A172 (cell line): ENCODE measurements at regions not wholly inside any gene's neighbourhood (a gene's known extent, or its start where the extent isn't known, plus 50 kb on each side); places are given as distances from the start of the nearest gene placed in this dataset.
"Not testable (repeated sequence)": the region's sequence is repeated elsewhere in the genome, so short reads cannot be mapped to it uniquely, and the experiment has no call there.

Experiments
- DNase-seq: peaks from one replicate; pipeline ENCODE4 v3.0.0-alpha.2; 2015; ENCODE audit warnings: low spot score

- no peak for DNase-seq
Measured at GRCh38 chr10:57188846-57189245, 827.8 kb upstream of the ZWINT start.

GRCh38 chr10:57186201-57186600, 825.1 kb upstream of the ZWINT start:
- DNase-seq: no peak

GRCh38 chr10:57169597-57169996, 808.5 kb upstream of the ZWINT start:
- DNase-seq: no peak

DNA sequence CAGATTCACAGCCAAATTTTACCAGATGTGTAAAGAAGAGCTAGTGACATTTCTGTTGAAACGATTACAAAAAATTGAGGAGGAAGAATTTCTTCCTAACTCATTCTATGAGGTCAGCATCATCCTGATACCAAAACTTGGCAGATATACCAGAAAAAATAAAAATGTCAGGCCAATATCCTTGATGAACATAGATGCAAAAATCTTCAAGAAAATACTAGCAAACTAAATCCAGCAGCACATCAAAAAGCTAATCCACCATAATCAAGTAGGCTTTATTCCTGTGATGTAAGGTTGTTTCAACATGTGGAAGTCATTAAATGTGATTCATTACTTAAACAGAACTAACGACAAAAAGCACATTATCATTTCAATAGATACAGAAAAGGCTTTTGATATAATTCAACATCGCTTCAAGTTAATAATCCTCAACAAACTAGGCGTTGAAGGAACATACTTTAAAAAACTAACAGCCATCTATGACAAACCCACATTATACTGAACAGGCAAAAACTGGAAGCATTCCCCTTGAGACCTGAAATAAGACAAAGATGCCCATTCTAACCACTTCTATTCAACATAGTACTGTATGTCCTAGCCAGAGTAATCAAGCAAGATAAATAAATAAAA, 807.7 kb upstream of the ZWINT start:
- no peak for DNase-seq

DNA sequence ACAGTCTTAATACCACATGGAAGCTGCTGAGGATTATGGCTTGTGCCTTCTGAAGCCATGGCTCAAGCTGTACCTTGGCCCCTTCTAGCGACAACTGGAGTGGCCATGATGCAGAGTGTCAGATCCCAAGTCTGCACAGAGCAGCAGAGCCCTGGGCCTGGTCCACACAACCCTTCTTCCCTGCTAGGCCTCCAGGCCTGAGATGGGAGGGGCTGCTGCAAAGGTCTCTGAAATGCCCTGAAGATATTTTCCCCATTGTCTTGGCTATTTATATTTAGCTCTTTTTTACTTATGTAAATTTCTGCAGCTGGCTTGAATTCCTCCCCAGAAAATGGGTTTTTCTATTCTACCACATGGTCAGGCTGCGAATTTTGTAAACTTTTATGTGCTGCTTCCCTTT, 804.6 kb upstream of the ZWINT start:
- DNase-seq: no peak

- peak; percentile 16 for DNase-seq
Measured at GRCh38 chr10:57162231-57162630, 801.2 kb upstream of the ZWINT start.

GRCh38 chr10:57161157-57161556, 800.1 kb upstream of the ZWINT start:
- DNase-seq: no peak

DNA sequence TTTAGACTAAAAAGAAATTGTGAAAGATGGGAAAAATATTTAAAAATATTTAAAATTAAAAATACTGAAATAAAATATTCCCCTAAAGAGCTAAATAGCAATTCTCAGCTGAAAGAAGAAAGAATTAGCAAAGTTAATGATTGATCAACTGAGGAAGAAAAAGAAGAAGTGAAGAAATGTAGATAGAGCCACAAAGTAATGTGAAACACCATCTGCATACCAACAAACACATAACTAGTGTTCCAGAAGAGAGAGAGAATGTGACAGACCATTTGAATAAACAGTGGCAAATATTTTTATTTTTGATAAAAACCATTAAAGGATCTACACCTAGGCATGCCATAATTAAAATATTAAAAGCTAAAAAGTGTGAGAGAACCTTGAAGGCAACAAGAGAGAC, 784.5 kb upstream of the ZWINT start:
- no peak for DNase-seq

- no peak for DNase-seq
Measured at GRCh38 chr10:57142925-57143576, 782.0 kb upstream of the ZWINT start.

DNA sequence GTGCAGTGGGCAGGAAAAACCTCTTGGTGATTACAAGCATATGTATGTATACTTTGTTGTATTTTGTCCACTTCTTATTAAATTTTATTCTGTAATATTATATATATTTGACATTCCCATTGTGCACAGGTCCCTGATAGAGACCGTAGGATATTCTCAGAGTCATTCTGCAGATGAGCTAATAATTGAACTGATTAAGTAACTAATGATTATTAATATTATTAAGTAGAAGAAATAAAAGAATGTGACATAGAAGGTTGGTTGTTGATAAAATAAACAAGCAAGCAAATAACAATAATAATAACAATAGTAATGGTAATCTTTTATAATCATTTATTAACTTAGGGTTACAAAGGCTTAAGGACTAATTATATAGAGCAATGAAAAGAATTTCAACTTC, 780.6 kb upstream of the ZWINT start:
- DNase-seq: no peak

- DNase-seq: no peak
Measured at GRCh38 chr10:57119684-57120083, 758.6 kb upstream of the ZWINT start.

DNA sequence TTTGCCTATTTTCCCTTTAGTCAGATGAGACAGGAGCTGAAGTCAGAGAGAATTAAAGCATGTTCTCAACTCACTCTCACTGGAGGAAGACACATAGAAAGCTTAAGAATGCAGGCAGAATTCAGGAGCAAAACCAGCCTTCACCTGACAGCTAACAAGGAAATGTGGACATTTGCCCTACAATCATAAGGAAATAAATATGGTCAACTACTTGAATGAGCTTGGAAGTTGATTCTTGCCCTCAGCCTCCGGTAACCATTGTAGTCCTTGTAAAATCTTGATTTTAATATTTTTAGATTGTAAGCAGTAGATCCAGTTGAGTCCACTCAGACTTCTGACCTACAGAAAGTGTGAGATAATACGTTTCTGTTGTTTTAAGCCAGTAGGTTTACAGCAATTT, 752.5 kb upstream of the ZWINT start:
- no peak for DNase-seq

- no peak for DNase-seq
Measured at GRCh38 chr10:57102236-57102635, 741.2 kb upstream of the ZWINT start.

DNA sequence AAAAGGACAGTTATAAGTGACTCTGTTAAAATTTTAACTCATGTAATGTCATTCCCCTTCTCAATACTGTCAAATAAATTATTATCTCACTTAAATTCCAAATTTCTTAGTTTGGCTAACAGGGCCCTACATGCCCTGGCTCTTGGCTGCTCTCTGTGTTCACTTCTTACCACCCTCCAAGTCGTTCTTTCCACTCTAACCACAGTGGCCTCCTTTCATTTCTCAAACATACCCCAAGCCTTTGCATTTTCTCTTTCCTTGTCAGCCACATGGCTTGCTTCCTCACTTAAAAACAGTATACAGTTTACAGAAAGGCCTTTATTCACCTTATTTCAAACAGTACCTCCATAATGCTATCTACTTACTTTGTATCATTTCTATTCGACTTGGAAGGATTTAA, 737.1 kb upstream of the ZWINT start:
- no peak for DNase-seq

- no peak for DNase-seq
Measured at GRCh38 chr10:57096044-57096443, 735.0 kb upstream of the ZWINT start.

DNA sequence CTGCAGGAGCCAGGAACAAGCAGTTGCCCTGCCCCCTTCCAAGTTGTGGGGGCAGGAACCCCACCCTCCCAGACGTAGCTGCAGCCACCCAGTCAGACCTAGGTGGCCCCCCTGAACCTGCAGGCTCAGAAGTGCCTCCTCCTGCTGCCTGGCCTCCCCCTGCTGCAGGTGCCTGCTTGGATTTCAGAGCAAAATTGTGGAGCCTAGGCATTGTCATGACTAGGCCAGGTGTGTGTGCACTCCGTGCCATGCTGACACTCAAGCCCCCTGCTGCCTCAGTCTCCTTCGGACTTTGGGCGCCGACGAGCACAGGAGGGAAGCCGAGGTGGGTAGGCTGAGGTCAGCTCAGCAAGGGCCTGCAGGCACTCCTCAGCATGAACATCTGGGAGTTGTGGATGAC, 733.9 kb upstream of the ZWINT start:
- no peak for DNase-seq

DNA sequence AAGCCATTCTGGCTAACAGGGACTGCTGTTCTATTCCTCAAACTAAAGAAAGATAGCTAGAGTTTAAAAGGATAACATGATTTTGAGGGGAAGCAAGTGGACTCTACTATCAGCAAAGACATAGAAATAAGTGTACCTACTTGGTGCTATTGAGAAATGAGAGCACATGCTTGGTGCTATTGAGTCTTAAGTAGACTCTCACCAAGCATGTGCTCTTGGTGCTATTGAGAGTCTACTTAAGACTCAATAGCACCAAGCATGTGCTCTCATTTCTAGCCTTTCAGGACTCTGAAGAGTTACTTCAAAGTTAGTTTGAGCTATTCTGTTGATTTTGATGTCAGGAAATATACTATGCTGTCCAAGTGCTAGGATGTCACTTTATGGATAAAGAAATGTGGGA, 733.0 kb upstream of the ZWINT start:
- DNase-seq: no peak

DNA sequence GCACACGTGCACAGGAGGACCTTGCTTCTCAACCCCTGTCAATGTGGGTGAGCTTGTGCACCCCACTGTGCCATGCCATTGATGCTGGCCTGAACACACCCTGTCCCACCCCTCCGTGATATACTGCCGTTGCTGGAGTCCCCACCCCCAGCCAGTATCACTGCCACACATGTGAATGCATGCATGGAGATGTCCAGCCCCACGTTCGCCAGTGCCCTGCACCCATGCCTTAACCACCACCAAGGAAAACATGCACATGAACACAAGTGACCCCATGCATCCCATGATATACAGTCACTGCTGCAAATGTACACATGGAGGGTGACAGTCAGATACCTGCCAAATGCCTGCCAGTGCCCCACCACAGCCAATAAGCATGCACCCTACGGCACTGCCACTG, 692.5 kb upstream of the ZWINT start:
- no peak for DNase-seq

DNA sequence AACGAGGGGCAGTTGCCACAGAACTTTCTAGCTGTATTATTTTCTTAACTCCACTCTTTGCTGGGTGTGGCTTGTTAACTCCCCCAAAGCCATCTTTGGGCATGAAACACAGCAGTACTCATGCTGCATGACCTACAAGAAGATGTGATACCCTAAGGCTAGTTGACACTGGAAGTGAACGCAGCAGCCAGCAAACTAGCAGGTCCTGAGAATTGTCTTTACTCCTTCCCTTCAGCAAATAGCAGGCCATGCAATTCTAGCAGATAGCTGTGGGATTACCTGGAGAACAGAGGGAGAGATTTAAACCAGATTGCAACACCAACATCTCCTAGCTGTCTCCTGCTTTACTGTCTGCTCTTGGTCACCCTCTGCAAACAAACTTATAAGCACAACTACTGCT, 688.0 kb upstream of the ZWINT start:
- DNase-seq: no peak

DNA sequence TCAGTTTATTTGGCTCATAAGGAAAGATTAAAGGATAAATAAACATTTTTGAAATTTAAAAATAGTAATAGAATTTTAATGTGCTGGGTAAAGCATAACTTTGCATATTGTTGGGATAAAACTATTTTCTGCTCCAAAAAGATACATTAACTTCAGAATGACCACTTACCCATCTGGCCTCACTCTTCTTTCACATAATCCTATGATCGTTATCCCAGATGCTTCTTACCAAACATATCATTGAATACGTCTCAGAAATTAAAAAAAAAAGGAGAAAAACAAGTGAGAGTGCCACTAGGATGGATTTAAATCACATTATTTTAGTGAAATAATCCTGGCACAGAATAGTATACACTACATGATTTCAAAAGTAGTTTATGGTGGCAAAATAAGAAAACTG, 677.5 kb upstream of the ZWINT start:
- DNase-seq: no peak

- DNase-seq: no peak
Measured at GRCh38 chr10:57035310-57035709, 674.3 kb upstream of the ZWINT start.

DNA sequence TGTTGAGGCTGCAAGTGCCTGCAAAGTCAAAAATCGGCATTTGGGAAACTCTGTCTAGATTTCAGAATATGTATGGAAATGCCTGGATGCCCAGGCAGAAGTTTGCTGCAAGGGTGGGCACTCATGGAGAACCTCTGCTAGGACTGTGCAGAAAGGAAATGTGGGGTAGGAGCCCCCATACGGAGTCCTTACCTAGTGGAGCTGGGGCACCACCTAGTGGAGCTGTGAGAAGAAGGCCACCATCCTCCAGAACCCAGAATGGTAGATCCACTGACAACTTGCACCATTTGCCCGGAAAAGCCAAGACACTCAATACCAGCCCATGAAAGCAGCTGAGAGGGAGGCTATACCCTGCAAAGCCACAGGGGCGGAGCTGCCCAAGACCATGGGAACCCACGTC, 671.2 kb upstream of the ZWINT start:
- not testable (repeated sequence) for DNase-seq

GRCh38 chr10:57031346-57031745, 670.3 kb upstream of the ZWINT start:
- DNase-seq: no peak

- no peak for DNase-seq
Measured at GRCh38 chr10:57026307-57026706, 665.2 kb upstream of the ZWINT start.
